Activated CD4-positive, alpha-beta T cell treated with anti-CD3 and anti-CD28 coated beads for 1 hour (primary cell): ENCODE measurements at regions not wholly inside any gene's neighbourhood (a gene's known extent, or its start where the extent isn't known, plus 50 kb on each side); places are given as distances from the start of the nearest gene placed in this dataset.
A peak's percentile ranks its signal among the peaks of the same experiment; 100 is the strongest.

Experiments
- DNase-seq: peaks from one replicate; pipeline ENCODE4 v3.0.0-alpha.2; 2020

- peak; percentile 24 for DNase-seq
These were observed 109.9 kb downstream of the NCOR2 start for GRCh38 chr12:124457287-124458219.

GRCh38 chr12:124456652-124457152 lies 110.7 kb downstream of the NCOR2 start:
- no peak for DNase-seq

GRCh38 chr12:124456133-124456651 lies 111.2 kb downstream of the NCOR2 start:
- no peak for DNase-seq

- DNase-seq = no peak
These were observed 112.1 kb downstream of the NCOR2 start for GRCh38 chr12:124455336-124455735.

- no peak for DNase-seq
These were observed 112.7 kb downstream of the NCOR2 start for GRCh38 chr12:124454735-124455134.

- no peak for DNase-seq
These were observed 113.1 kb downstream of the NCOR2 start for GRCh38 chr12:124454352-124454725.

- DNase-seq = peak; percentile 73
These were observed 113.7 kb downstream of the NCOR2 start for GRCh38 chr12:124453419-124454351.

- no peak for DNase-seq
These were observed 114.7 kb downstream of the NCOR2 start for GRCh38 chr12:124452576-124453331.

- DNase-seq = no peak
These were observed 115.7 kb downstream of the NCOR2 start for GRCh38 chr12:124451637-124452243.

- DNase-seq = no peak
These were observed 116.4 kb downstream of the NCOR2 start for GRCh38 chr12:124451016-124451415.

GRCh38 chr12:124450376-124450750 lies 117.0 kb downstream of the NCOR2 start:
- DNase-seq = no peak

GRCh38 chr12:124449623-124450375 lies 117.6 kb downstream of the NCOR2 start:
- DNase-seq = no peak

GRCh38 chr12:124448955-124449622 lies 118.3 kb downstream of the NCOR2 start:
- no peak for DNase-seq

- DNase-seq = no peak
These were observed 119.0 kb downstream of the NCOR2 start for GRCh38 chr12:124448241-124448954.

GRCh38 chr12:124446364-124446763 lies 121.0 kb downstream of the NCOR2 start:
- no peak for DNase-seq

- no peak for DNase-seq
These were observed 121.6 kb downstream of the NCOR2 start for GRCh38 chr12:124445826-124446225.

GRCh38 chr12:124445121-124445718 lies 122.2 kb downstream of the NCOR2 start:
- no peak for DNase-seq

- DNase-seq = no peak
These were observed 123.3 kb downstream of the NCOR2 start for GRCh38 chr12:124443931-124444712.
